ENCODE measurements at regions not wholly inside any gene's neighbourhood (a gene's known extent, or its start where the extent isn't known, plus 50 kb on each side); places are given as distances from the start of the nearest gene placed in this dataset.

GRCh38 chr3:106097817-106098435, 229.1 kb upstream of the CBLB start:
- Histone ChIP-seq H4K20me1 (ENCODE audit: insufficient read depth) (no peaks in the 10 kb centered on the region), H3K9me2 (no peaks in the 10 kb centered on the region), H3K27me3 (ENCODE audit: insufficient read depth) (no peaks in the 10 kb centered on the region), H3K4me3 (ENCODE audit: low read depth in 2 of 2, low read length in 1 of 2) (no peak overlapping the region), H2AFZ (ENCODE audit: low read depth) (no peak overlapping the region), H3K4me1 (ENCODE audit: control insufficient read depth in 1 of 2, insufficient read depth in 2 of 2, low read depth in 1 of 2, low read length in 1 of 2) (no peaks in the 10 kb centered on the region), H3F3A (replicated peaks; ENCODE audit: insufficient read depth) (no peaks in the 10 kb centered on the region), H3K27ac (ENCODE audit: low read depth in 2 of 2, low read length in 1 of 2) (peak overlapping the region in 1 of 2 experiments; percentile 40; a peak in 1 of 4 replicates), H3K9me3 (no peaks in the 10 kb centered on the region), H3K4me2 (no peak overlapping the region), H3K9ac (no peak overlapping the region), H3K36me3 (replicated peaks in 1 of 2; ENCODE audit: control insufficient read depth in 1 of 2, insufficient read depth in 2 of 2, low read length in 1 of 2) (peaks cover 0 to 4% of the 10 kb centered on the region in 2 experiments), H3K79me2 (ENCODE audit: insufficient read depth) (no peaks in the 10 kb centered on the region)
- TF ChIP-seq CTCF (IDR thresholded peaks at IDR 0.05) (no peak), NFIC (IDR thresholded peaks at IDR 0.05; ENCODE audit: borderline replicate concordance) (no peak), FOXM1 (IDR thresholded peaks at IDR 0.05; ENCODE audit: low read depth) (no peak), RXRA (IDR thresholded peaks at IDR 0.05; ENCODE audit: borderline replicate concordance, low read depth) (no peak), EZH2phosphoT487 (IDR thresholded peaks at IDR 0.05; ENCODE audit: borderline replicate concordance, low read depth) (no peak), ELF1 (IDR thresholded peaks at IDR 0.05) (no peak), RFX5 (IDR thresholded peaks at IDR 0.05; ENCODE audit: low read length) (no peak), MEF2A (IDR thresholded peaks at IDR 0.05; ENCODE audit: borderline replicate concordance, low read depth) (no peak), TAF1 (IDR thresholded peaks at IDR 0.05; ENCODE audit: borderline replicate concordance, low read depth, low read length) (no peak), TCF12 (IDR thresholded peaks at IDR 0.05) (no peak), CHD2 (IDR thresholded peaks at IDR 0.05; ENCODE audit: low read length, partially characterized antibody) (no peak), ZBTB33 (IDR thresholded peaks at IDR 0.05; ENCODE audit: borderline replicate concordance, low read depth) (no peak), PBX3 (IDR thresholded peaks at IDR 0.05) (no peak), RCOR1 (IDR thresholded peaks at IDR 0.05; ENCODE audit: low read length) (no peak), MAX (IDR thresholded peaks at IDR 0.05; ENCODE audit: low read depth) (no peak), NRF1 (IDR thresholded peaks at IDR 0.05; ENCODE audit: low read depth, low read length) (no peak), JUND (IDR thresholded peaks at IDR 0.05) (no peak)
- 78% methylated on average over 4 of the region's 4 CpGs for WGBS (ENCODE audit: low lambda C conversion rate)
- no peak for DNase-seq
- ChIA-PET CTCF (no interaction called here), POLR2A (no interaction called here)

Data from SK-N-SH (cell line).